GM18498 (cell line): ENCODE measurements at regions not wholly inside any gene's neighbourhood (a gene's known extent, or its start where the extent isn't known, plus 50 kb on each side); places are given as distances from the start of the nearest gene placed in this dataset.

Experiments
- ATAC-seq: cut with Tn5 transposase; IDR thresholded peaks from one replicate; pipeline ENCODE4 v1.9.1; 2021; ENCODE audit warnings: mild to moderate bottlenecking, moderate library complexity; ENCODE audit not compliant: unreplicated experiment

DNA sequence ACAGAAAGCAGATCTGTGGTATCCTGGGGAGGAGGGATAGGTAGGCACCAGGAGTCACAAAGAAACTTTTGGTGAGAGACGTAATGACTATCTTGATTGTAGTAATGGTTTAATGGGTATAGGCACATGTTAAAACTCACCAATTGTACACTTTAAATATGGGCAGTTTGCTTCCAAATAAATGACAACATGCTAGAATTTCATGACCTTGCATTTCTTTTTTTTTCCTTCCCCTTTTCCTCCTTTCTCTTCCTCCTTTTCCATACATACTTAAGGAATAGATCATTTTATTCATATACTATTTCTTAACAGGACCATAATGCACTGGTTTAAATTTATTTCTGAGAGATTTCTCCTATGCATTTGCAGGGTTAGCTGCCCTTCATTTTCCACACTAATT, 341.8 kb downstream of the TMEM182 start:
- ATAC-seq: no peak

- no peak for ATAC-seq
Observed at GRCh38 chr2:103119352-103119751, 357.5 kb downstream of the TMEM182 start.

- no peak for ATAC-seq
Observed at GRCh38 chr2:103121106-103121505, 359.3 kb downstream of the TMEM182 start.

DNA sequence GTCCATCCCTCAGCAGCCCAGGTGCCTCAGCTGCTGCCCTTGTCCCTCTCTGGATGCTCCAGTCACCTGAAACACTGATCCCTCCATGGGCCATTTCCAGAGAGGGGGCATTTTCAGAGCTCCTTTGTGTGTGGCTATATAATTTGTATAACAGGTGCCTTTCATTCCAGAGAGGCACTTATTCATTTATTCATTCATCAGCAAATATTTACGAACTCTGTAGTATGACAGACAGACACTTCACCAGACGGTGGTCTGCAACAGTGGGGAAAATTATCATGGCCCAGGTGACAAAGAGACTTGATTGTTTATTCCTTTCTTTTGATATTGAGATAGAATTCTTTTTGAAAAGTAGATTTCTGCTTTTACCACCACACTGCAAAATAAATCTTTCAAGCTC, 361.7 kb downstream of the TMEM182 start:
- ATAC-seq: no peak

DNA sequence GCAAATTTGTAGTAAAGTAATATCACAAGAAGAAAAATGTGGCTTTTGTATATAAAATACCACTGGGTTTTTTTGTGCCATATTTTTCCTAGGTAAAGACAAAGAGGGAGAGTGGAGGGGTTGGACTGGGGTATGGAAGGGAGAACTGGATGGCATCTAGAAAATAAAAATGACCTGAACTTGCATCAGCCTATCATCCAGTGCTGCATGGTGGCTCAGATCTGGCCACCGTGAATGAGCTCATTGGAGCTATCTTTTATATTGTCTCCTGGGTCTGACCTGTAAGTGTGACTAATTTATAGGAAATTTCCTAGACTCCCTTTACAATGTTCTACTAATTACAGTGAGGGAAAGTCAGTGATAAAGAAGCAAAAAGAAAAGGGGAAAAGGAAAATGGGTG, 369.0 kb downstream of the TMEM182 start:
- no peak for ATAC-seq

DNA sequence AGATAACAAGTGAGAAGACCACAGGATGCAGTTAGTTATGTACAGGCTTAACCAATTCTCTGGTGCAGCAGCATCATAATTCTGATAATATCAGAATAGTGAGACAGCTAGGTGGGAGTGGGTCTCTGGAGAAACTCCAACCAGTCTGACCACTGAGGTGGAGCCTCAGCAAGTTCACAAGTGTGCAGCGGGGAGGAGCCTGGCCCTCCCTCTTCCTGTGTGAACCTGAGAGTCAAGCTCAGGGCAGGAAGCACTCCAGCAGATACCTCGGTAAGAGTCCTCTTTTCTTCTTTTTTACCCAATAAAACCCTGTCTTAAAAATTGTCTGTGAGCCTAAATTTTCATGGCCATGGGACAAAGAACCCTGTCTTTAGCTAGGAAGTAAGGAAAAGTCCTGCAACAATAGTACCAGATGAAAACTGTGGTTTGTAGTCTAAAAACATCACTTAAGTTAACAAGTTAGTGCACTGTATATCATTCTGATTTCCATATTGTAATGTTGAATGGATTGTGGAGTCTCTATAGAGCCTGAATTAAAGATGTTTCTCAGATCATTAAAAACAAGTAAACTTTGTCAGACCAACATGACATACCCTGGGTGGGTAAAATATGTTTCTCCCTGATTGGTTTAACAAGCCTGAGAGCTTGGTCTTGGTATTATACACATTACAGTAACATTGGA, 370.8 kb downstream of the TMEM182 start:
- peak; percentile 100 for ATAC-seq

GRCh38 chr2:103135679-103136078, 373.8 kb downstream of the TMEM182 start:
- no peak for ATAC-seq

- ATAC-seq: peak; percentile 87
Observed at GRCh38 chr2:103138123-103138901, 376.5 kb downstream of the TMEM182 start.

- no peak for ATAC-seq
Observed at GRCh38 chr2:103139628-103140268, 377.9 kb downstream of the TMEM182 start.

DNA sequence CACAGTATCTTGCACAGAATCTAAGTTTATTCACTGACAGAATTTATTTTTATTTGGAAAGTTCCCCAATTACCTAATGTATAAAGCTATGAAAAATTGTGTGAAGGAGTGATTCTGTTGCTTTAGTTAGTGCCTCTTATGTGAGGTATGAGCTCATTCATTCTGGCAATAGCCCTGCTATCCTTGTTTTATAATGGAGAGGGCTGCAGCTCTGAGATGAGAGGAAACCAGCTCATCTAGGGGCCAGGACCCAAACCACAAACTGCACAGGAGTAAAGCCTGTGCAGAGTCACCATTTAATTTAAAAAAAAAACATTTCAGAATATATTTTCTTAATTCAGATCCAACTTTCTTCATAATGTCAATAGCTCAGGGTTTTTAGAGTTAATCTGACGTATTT, 383.0 kb downstream of the TMEM182 start:
- ATAC-seq: no peak

DNA sequence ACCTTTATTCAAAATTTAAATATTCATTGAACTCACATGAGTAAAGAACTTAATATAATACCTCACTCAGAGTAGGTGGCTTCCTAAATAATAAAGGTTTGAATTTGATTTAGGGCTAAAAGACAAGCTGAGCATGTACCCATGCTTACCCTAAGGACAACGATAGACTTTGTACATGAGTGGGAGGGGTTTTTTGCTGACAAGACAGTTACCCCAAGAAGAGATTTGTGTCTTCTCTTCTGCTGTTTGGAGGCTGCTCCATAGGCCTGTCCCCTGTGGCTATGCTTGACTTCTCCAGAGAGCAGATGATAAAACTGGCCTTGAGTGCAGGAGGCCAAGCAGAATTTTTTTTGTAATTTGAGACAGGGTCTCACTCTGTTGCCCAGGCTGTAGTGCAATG, 383.9 kb downstream of the TMEM182 start:
- ATAC-seq: no peak

DNA sequence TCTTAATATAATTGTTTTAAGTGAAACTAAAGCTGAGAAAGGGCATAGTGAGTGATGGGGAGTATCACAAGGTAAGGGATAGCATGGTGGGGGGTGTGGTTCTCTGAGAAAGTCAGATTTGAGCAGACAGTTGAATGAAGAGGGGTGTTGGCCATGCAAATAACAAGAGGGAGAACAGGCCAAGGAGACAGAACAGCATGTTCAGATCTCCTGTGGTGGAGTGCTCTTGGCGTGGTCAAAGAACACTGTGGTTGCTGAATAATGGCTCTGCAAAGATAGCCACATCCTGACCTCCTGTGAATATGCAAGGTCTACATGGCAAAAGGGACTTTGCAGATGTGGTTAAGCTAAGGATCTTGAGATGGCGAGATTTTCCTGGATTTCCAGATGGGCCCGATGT, 389.2 kb downstream of the TMEM182 start:
- ATAC-seq: no peak

GRCh38 chr2:103152556-103152955, 390.7 kb downstream of the TMEM182 start:
- ATAC-seq: no peak

- no peak for ATAC-seq
Observed at GRCh38 chr2:103153580-103154284, 391.9 kb downstream of the TMEM182 start.

DNA sequence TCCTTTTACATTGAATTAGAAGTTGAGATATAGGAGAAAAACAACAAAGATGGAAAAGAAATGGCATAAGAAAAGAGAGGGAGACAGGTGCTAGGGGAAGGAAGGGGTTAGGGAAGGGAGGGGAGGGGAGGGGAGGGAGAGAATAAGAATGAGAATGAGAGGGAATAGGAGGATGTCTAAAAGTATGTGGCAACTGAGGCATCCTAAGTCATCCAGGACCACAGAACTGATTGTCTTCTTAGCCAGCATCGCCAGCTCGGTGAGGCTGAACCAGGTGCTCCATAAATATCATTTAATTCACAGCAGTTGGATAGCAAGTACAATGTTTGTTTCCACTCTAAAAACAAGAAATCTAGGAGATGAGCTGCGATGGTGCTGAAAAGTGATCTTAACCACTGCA, 393.5 kb downstream of the TMEM182 start:
- ATAC-seq: no peak

DNA sequence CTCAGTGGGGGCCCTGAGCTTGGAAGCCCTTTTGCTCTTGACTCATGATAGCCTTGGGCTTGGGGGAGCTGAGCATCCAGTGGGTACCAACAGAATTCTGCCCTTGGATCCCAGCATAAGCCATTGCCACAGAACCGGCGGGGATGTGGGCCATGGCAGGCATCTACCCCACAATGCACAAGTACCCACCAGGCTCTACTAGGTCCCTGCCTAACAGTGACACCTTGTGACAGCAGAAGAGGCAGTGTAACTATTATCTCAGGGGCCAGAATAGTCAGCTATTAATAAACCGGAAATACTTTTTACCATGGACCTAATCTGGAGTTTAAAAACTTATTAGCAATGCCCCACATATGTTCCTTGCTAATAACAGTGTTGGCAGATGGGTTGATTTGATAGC, 397.2 kb downstream of the TMEM182 start:
- no peak for ATAC-seq

DNA sequence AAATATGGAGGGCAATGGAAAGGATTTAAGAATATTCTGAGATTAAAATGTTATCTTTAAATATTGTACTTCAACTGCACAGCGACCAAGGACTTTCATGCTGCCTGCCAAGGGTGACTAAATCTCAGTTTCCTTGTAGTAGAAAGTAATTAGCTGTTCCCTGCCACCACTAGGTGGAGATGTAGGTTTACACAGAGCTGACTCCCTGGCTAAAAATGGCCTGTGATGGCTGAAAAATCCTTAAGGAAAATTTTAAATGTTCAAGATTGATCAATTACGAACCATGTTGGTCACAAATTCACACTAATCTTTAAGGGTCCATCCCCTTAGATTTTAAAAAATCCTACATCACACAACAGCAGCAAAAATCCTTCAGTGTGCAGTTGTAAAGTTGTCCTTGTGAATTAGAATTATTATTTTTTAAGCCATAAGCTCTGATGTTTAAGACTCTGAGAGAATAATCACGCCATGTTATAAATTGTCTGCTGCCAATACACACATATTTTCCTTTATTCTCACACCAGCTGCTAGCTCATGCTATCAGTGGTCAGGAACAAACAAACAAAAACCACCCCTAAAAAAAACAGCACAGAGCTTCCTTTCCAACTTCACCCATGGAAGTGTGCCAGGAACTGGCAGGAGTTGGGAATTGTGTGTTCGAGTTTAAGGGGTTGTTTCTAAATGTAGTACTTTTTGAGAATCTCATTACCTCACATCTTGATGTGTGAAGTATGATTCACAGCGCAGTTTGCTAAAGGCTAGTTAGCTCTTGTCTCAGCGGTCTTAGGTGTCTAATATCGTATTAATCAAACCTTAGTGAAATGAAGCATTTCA, 399.8 kb downstream of the TMEM182 start:
- peak; percentile 80 for ATAC-seq

DNA sequence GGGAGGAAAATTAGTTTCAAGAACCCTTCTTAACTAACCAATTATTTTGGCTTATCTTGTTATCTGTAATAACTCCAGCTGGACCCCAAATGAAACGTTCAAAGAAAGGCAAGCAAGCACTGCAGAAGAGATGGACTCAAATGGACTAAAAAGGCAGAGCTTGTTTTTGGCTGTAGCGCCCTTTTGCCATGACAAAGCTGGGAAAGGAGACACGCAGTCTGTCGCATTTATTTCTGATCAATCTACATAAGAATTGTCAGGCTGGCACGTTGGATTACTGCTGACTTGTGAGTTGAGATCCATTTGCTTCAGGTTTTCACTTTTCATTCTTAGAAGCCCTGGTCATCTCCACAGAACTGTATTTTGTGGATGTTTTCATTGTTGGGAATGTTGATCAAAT, 402.9 kb downstream of the TMEM182 start:
- no peak for ATAC-seq

DNA sequence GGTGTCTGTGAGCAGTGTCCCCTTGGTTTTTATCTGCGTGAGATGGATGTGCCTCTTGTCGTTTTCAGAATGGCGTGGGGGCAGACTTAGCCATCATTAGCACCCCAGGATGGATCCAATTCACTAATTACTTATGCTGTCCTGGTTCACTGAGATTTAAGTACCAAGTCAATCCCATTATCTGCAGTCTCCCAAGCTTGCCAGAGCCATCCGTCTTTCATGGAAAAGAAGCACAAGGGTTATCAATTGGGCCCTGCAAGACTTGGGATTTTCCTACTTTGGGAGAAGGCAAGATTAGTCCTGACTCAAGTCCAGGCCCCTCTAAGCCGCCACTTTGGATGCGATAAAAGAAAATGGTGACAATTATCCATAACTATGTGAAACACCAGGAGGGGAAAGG, 404.0 kb downstream of the TMEM182 start:
- no peak for ATAC-seq

- no peak for ATAC-seq
Observed at GRCh38 chr2:103166456-103167324, 404.9 kb downstream of the TMEM182 start.
